Activated CD8-positive, alpha-beta T cell treated with anti-CD3 and anti-CD28 coated beads for 36 hours (primary cell): ENCODE measurements at regions not wholly inside any gene's neighbourhood (a gene's known extent, or its start where the extent isn't known, plus 50 kb on each side); places are given as distances from the start of the nearest gene placed in this dataset.

Experiments
- ATAC-seq: fragments of 200-7000 bp; cut with Tn5 transposase; one replicate; pipeline ENCODE4 v1.10.0; 2021; ENCODE audit warnings: mild to moderate bottlenecking, moderate library complexity
- CTCF ChIA-PET: fragments of 350-600 bp; sonication (Branson Sonifier 250); formaldehyde crosslinking; loops from one replicate; lab custom pipeline; 2021; ENCODE audit warnings: antibody characterized with exemption; lab: Charles Lee
- POLR2A ChIA-PET: fragments of 350-600 bp; sonication (Branson Sonifier 250); formaldehyde crosslinking; loops from one replicate; lab custom pipeline; 2021; ENCODE audit warnings: antibody characterized with exemption; lab: Charles Lee
- DNase-seq: peaks from one replicate; pipeline ENCODE4 v3.0.0-alpha.2; 2020
- H3K27ac Mint-ChIP-seq: one replicate; pipeline ENCODE4 v1.8.0; 2021; ENCODE audit warnings: mild to moderate bottlenecking, mixed read lengths
- H3K27me3 Mint-ChIP-seq: one replicate; pipeline ENCODE4 v1.8.0; 2021; ENCODE audit warnings: mixed read lengths
- H3K36me3 Mint-ChIP-seq: one replicate; pipeline ENCODE4 v1.8.0; 2021; ENCODE audit warnings: low read depth, mixed read lengths
- H3K4me1 Mint-ChIP-seq: one replicate; pipeline ENCODE4 v1.8.0; 2021; ENCODE audit warnings: low read depth, mixed read lengths
- H3K4me3 Mint-ChIP-seq: one replicate; pipeline ENCODE4 v1.8.0; 2021; ENCODE audit warnings: mild to moderate bottlenecking, moderate library complexity, mixed read lengths
- H3K9me3 Mint-ChIP-seq: one replicate; pipeline ENCODE4 v1.8.0; 2021; ENCODE audit warnings: mixed read lengths
- intact Hi-C: fragments of 100-400 bp; cut with micrococcal nuclease; formaldehyde crosslinking; loops from one replicate; pipeline ENCODE4 v1.10.0; 2022
- TF ChIP-seq, protein P1 (sequence below): fragments of 200-600 bp; IDR thresholded peaks from one replicate; pipeline ENCODE4 v1.8.0; 2022; ENCODE audit warnings: antibody characterized with exemption, mild to moderate bottlenecking

DNA sequence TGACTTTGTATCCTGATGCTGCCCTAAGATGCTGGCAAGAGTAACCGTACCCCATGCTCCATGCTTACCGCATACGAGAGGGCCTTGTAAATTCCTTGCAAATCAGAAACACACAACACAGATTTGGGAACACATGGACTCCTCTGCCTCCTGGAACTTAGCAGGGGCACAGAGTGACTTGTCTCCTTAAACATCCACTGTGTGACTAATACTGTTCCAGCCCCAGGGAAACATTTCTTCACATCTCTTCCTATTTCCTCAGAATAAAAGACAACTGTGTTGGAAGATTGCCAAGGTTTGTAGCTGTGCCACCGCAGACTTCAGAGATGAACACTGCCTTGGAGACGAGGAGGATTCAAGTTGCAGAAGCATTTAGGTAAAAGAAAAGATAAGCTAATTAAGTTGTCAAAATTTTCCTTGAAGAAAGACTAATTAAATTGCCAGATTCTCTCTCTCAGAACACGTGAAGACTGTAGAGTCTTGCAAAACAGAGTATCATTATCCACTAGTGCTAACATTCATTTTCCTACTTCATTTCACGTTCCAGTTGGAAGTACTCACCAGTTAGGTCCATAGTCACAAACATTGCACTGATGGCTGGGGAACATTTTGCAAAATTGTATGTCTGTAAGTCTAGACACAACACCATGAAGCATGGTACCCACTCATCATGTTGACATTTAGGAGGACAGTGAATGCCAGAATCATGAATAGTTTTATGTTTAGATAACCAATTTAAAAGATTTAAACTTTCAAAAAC lies 188.8 kb downstream of the TSN start:
- Mint-ChIP-seq H3K4me3 (no peak overlapping the region), H3K27ac (no peak overlapping the region), H3K27me3 (peaks cover 4% of the 10 kb centered on the region), H3K36me3 (no peaks in the 10 kb centered on the region), H3K4me1 (no peaks in the 10 kb centered on the region), H3K9me3 (no peaks in the 10 kb centered on the region)
- TF ChIP-seq, protein P1, sequence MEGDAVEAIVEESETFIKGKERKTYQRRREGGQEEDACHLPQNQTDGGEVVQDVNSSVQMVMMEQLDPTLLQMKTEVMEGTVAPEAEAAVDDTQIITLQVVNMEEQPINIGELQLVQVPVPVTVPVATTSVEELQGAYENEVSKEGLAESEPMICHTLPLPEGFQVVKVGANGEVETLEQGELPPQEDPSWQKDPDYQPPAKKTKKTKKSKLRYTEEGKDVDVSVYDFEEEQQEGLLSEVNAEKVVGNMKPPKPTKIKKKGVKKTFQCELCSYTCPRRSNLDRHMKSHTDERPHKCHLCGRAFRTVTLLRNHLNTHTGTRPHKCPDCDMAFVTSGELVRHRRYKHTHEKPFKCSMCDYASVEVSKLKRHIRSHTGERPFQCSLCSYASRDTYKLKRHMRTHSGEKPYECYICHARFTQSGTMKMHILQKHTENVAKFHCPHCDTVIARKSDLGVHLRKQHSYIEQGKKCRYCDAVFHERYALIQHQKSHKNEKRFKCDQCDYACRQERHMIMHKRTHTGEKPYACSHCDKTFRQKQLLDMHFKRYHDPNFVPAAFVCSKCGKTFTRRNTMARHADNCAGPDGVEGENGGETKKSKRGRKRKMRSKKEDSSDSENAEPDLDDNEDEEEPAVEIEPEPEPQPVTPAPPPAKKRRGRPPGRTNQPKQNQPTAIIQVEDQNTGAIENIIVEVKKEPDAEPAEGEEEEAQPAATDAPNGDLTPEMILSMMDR, result no peak
- POLR2A ChIA-PET, result no interaction called here
- no peak for DNase-seq
- no peak for ATAC-seq
- CTCF ChIA-PET, result no interaction called here
- intact Hi-C loops, result no loop called here

GRCh38 chr2:121947674-121948073 lies 192.2 kb downstream of the TSN start:
- Mint-ChIP-seq H3K27ac (no peak overlapping the region), H3K4me1 (no peaks in the 10 kb centered on the region), H3K9me3 (no peaks in the 10 kb centered on the region), H3K36me3 (no peaks in the 10 kb centered on the region), H3K4me3 (no peak overlapping the region), H3K27me3 (peaks cover 4% of the 10 kb centered on the region)
- intact Hi-C loops, result no loop called here
- DNase-seq (no peak), ATAC-seq (no peak)
- TF ChIP-seq, protein P1, result no peak
- ChIA-PET CTCF (no interaction called here), POLR2A (no interaction called here)

DNA sequence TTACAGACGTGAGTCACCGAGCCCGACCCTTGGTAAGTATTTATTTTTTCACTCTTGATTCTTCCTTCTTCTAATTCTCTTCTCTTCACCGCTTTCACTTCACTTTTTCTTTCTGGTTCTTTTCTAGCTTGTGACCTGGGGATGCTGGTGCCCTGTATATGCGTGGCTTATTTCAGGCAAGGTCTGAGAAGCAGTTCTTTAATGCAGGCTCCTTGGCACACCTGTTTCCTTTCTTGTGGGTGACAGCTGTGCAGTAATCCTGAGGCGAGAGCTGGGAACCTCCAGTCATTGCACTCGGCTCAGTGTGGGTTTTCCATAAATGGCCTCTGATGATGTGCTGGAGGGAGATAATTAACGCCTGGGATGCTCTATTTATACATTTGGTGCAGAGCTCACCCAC lies 193.8 kb downstream of the TSN start:
- ATAC-seq (no peak), DNase-seq (no peak)
- Mint-ChIP-seq H3K4me1 (no peaks in the 10 kb centered on the region), H3K27me3 (peaks cover 4% of the 10 kb centered on the region), H3K36me3 (no peaks in the 10 kb centered on the region), H3K9me3 (no peaks in the 10 kb centered on the region), H3K27ac (no peak overlapping the region), H3K4me3 (no peak overlapping the region)
- CTCF ChIA-PET, result no interaction called here
- TF ChIP-seq, protein P1, result no peak
- POLR2A ChIA-PET, result interaction anchor here (0.9 kb wide), 1 partner anchor 9 kb away, joined by 4 read pairs; no protein-coding TSS in a partner anchor
- intact Hi-C loops, result no loop called here

DNA sequence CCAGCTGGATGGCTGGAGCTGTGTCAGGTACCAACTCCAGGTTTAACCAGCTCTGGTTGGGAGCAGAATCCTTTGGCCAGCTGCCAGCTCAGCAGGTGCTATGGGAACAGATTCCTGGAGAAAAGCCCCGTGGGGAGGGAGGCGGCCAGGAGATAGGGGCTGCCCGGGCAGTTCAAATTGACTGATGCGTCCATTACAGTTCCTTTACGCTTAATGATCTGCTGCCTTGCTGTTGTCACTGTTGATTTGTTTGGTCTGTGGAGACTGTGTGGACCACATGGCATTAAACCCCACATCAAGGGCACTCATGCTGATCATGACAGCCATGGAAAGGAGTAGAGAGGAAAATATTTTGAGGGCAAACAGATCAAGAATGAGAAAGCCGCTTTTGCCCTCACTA lies 200.0 kb downstream of the TSN start:
- H3K27me3 Mint-ChIP-seq, result peaks cover 5% of the 10 kb centered on the region
- ATAC-seq (no peak), DNase-seq (no peak)
- TF ChIP-seq, protein P1, result no peak
- ChIA-PET CTCF (no interaction called here), POLR2A (no interaction called here)
- H3K27ac Mint-ChIP-seq, result no peak overlapping the region
- H3K4me1 Mint-ChIP-seq, result no peaks in the 10 kb centered on the region
- H3K4me3 Mint-ChIP-seq, result no peak overlapping the region
- intact Hi-C loops, result no loop called here
- no peaks in the 10 kb centered on the region for H3K9me3 Mint-ChIP-seq
- no peaks in the 10 kb centered on the region for H3K36me3 Mint-ChIP-seq

- Mint-ChIP-seq H3K9me3 (no peaks in the 10 kb centered on the region), H3K27me3 (peaks cover 5% of the 10 kb centered on the region), H3K4me3 (no peak overlapping the region), H3K36me3 (no peaks in the 10 kb centered on the region), H3K4me1 (no peaks in the 10 kb centered on the region), H3K27ac (no peak overlapping the region)
- ATAC-seq (no peak), DNase-seq (no peak)
- TF ChIP-seq, protein P1, result no peak
- POLR2A ChIA-PET, result no interaction called here
- intact Hi-C loops, result no loop called here
- CTCF ChIA-PET, result no interaction called here
Observed at GRCh38 chr2:121955872-121956271, 200.4 kb downstream of the TSN start.
